Heart left ventricle (tissue), 13 donors: ENCODE measurements at regions not wholly inside any gene's neighbourhood (a gene's known extent, or its start where the extent isn't known, plus 50 kb on each side); places are given as distances from the start of the nearest gene placed in this dataset.

ENCODE experiments used
- CTCF ChIP-seq, 12 donors: fragments of 200-600 bp; sonication (generic) in 4 of 12; IDR thresholded peaks; one replicate each; pipeline versions ENCODE4 v1.5.0 to v1.8.0; 2018 to 2022; ENCODE audit warnings: antibody characterized with exemption in 12 of 12, mild to moderate bottlenecking in 5 of 12
- POLR2A ChIP-seq, 2 donors: fragments of 450-650 bp; IDR thresholded peaks; one replicate each; pipeline ENCODE4 v1.6.1; 2017; ENCODE audit warnings: antibody characterized with exemption in 2 of 2, mild to moderate bottlenecking in 2 of 2, moderate library complexity in 2 of 2
- donor health status: ischemic (EF 13 %, LVEDD 7.1; RV severe dilation, severe dysfunction).
- donor health status: DM: no; HTN: yes; CAD: no.
- donor health status: DM: no; HTN: no; CAD: no.
- donor health status: ischemic (EF 25% LVEDD 6.9; RV normal size, moderate dysfunction).
- donor health status: ischemic (EF 25% LVEDD 5.7; RV mildly dilated, moderate dysfunction).
- donor health status: ischemic (EF 35%, LVEDD 5.7; RV mildly dilated, moderate dysfunction).
- donor health status: nonischemic (EF 11% LVEDD 7.7; RV severe dilation, severe dysfunction).
- donor health status: DM: yes; HTN: yes; CAD: no.
- donor health status: PGD.
- donor health status: ischemic (EF 29% LVEDD 5.4; RV normal size, mild dysfunction).
- donor health status: nonischemic (EF 23%, LVEDD 6.1; RV moderate dilation, normal function).

- TF ChIP-seq CTCF (IDR thresholded peaks at IDR 0.05), result no peak
- no peak for TF ChIP-seq POLR2A (IDR thresholded peaks at IDR 0.05)
These were observed 480.3 kb upstream of the SEMA6A start for GRCh38 chr5:117054911-117055310.
